ENCODE measurements at regions not wholly inside any gene's neighbourhood (a gene's known extent, or its start where the extent isn't known, plus 50 kb on each side); places are given as distances from the start of the nearest gene placed in this dataset.

DNA sequence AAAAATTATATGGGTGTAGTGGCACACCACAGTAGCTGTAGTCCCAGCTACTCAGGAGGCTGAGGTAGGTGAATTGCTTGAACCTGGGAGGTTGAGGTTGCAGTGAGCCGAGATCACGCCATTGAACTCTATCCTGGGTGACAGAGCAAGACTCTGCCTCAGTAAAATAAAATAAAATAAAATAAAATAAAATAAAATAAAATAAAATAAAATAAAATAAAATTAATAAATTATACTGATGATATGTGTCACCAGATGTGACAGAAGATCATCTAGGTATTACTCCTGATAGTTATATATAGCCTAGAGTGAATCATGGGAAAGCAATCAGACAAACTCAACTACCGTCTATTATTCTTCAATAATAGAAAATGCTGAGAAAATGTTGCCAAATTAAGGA, 972.5 kb downstream of the MRPL39 start:
- Histone ChIP-seq H2AFZ (ENCODE audit: low read depth) (no peak overlapping the region), H3K79me2 (ENCODE audit: insufficient read depth, low read depth) (no peaks in the 10 kb centered on the region), H4K20me1 (ENCODE audit: insufficient read depth) (no peaks in the 10 kb centered on the region), H3K4me2 (no peak overlapping the region), H3K9ac (no peak overlapping the region), H3K27me3 (ENCODE audit: insufficient read depth, low read depth) (no peaks in the 10 kb centered on the region), H3K4me1 (ENCODE audit: low read depth, poor library complexity, severe bottlenecking) (no peaks in the 10 kb centered on the region), H3K4me3 (IDR thresholded peaks at IDR 0.05; ENCODE audit: insufficient read depth, low read depth, low read length) (no peak overlapping the region), H3K27ac (no peak overlapping the region), H3K36me3 (ENCODE audit: insufficient read depth) (no peaks in the 10 kb centered on the region)
- TF ChIP-seq CTCF (conservative IDR thresholded peaks at IDR 0.05; ENCODE audit: low read depth, low read length), result no peak

DNA sequence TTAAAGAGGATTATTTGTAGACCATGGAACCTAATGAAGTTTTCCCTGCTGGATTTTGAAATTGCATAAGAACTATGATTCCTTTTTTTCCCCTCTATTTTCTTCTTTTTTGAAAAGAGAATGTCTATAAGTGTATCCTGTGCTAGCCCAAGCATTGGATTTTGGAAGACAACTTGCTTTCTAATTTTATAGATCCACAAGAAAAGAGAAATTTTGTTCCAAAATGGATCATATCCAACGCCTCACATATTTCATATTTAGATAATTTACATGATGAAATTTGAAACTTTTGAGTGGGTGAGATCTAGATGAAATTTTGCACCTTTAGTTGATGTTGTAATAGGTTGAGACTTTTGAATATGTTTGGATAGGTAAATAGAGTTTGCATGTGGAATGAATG, 978.7 kb downstream of the MRPL39 start:
- no peak for TF ChIP-seq CTCF (conservative IDR thresholded peaks at IDR 0.05; ENCODE audit: low read depth, low read length)
- no peaks in the 10 kb centered on the region for H3K79me2 ChIP-seq (ENCODE audit: insufficient read depth, low read depth)
- H2AFZ ChIP-seq (ENCODE audit: low read depth), result no peak overlapping the region
- H3K36me3 ChIP-seq (ENCODE audit: insufficient read depth), result no peaks in the 10 kb centered on the region
- H3K27ac ChIP-seq, result no peak overlapping the region
- no peaks in the 10 kb centered on the region for H3K4me1 ChIP-seq (ENCODE audit: low read depth, poor library complexity, severe bottlenecking)
- H3K27me3 ChIP-seq (ENCODE audit: insufficient read depth, low read depth), result no peaks in the 10 kb centered on the region
- H3K9ac ChIP-seq, result no peak overlapping the region
- H3K4me2 ChIP-seq, result no peak overlapping the region
- no peak overlapping the region for H3K4me3 ChIP-seq (IDR thresholded peaks at IDR 0.05; ENCODE audit: insufficient read depth, low read depth, low read length)
- H4K20me1 ChIP-seq (ENCODE audit: insufficient read depth), result no peaks in the 10 kb centered on the region

- Histone ChIP-seq H3K79me2 (ENCODE audit: insufficient read depth, low read depth) (no peaks in the 10 kb centered on the region), H4K20me1 (ENCODE audit: insufficient read depth) (no peaks in the 10 kb centered on the region), H3K4me1 (ENCODE audit: low read depth, poor library complexity, severe bottlenecking) (no peaks in the 10 kb centered on the region), H3K27ac (no peak overlapping the region), H3K4me3 (IDR thresholded peaks at IDR 0.05; ENCODE audit: insufficient read depth, low read depth, low read length) (no peak overlapping the region), H3K27me3 (ENCODE audit: insufficient read depth, low read depth) (no peaks in the 10 kb centered on the region), H2AFZ (ENCODE audit: low read depth) (no peak overlapping the region), H3K4me2 (no peak overlapping the region), H3K36me3 (ENCODE audit: insufficient read depth) (no peaks in the 10 kb centered on the region), H3K9ac (no peak overlapping the region)
- TF ChIP-seq CTCF (conservative IDR thresholded peaks at IDR 0.05; ENCODE audit: low read depth, low read length), result no peak
Observed at GRCh38 chr21:24628046-24628445, 979.2 kb downstream of the MRPL39 start.

- no peaks in the 10 kb centered on the region for H4K20me1 ChIP-seq (ENCODE audit: insufficient read depth)
- no peaks in the 10 kb centered on the region for H3K36me3 ChIP-seq (ENCODE audit: insufficient read depth)
- no peak overlapping the region for H2AFZ ChIP-seq (ENCODE audit: low read depth)
- H3K27me3 ChIP-seq (ENCODE audit: insufficient read depth, low read depth), result no peaks in the 10 kb centered on the region
- H3K4me3 ChIP-seq (IDR thresholded peaks at IDR 0.05; ENCODE audit: insufficient read depth, low read depth, low read length), result no peak overlapping the region
- H3K4me2 ChIP-seq, result no peak overlapping the region
- no peak overlapping the region for H3K9ac ChIP-seq
- no peak overlapping the region for H3K27ac ChIP-seq
- TF ChIP-seq CTCF (conservative IDR thresholded peaks at IDR 0.05; ENCODE audit: low read depth, low read length), result no peak
- H3K79me2 ChIP-seq (ENCODE audit: insufficient read depth, low read depth), result no peaks in the 10 kb centered on the region
- H3K4me1 ChIP-seq (ENCODE audit: low read depth, poor library complexity, severe bottlenecking), result no peaks in the 10 kb centered on the region
Observed at GRCh38 chr21:24617819-24618218, 989.5 kb downstream of the MRPL39 start.

- Histone ChIP-seq H3K4me2 (no peak overlapping the region), H3K27me3 (ENCODE audit: insufficient read depth, low read depth) (no peaks in the 10 kb centered on the region), H3K4me3 (IDR thresholded peaks at IDR 0.05; ENCODE audit: insufficient read depth, low read depth, low read length) (no peak overlapping the region), H3K4me1 (ENCODE audit: low read depth, poor library complexity, severe bottlenecking) (no peaks in the 10 kb centered on the region), H3K27ac (no peak overlapping the region), H3K36me3 (ENCODE audit: insufficient read depth) (no peaks in the 10 kb centered on the region), H2AFZ (ENCODE audit: low read depth) (no peak overlapping the region), H4K20me1 (ENCODE audit: insufficient read depth) (no peaks in the 10 kb centered on the region), H3K79me2 (ENCODE audit: insufficient read depth, low read depth) (no peaks in the 10 kb centered on the region), H3K9ac (no peak overlapping the region)
- TF ChIP-seq CTCF (conservative IDR thresholded peaks at IDR 0.05; ENCODE audit: low read depth, low read length), result no peak
Observed at GRCh38 chr21:24594082-24594481, 1013.2 kb downstream of the MRPL39 start.
